HCT116 (cell line): ENCODE measurements at regions not wholly inside any gene's neighbourhood (a gene's known extent, or its start where the extent isn't known, plus 50 kb on each side); places are given as distances from the start of the nearest gene placed in this dataset.

Experiments used
- CTCF ChIP-seq, 3 experiments: fragments of 200-600 bp in 1 of 3; sonication (generic) in 1 of 3; IDR thresholded peaks in 2 of 3; conservative IDR thresholded peaks in 1 of 3; 2 replicates each; pipeline ENCODE4 v1.5.1; 2012 to 2017; ENCODE audit warnings: low read depth in 2 of 3, low read length in 2 of 3, antibody characterized with exemption in 1 of 3, borderline replicate concordance in 1 of 3, control low read depth in 1 of 3, mild to moderate bottlenecking in 1 of 3, mixed read lengths in 1 of 3, mixed run types in 1 of 3, moderate library complexity in 1 of 3; ENCODE audit not compliant: insufficient read depth in 1 of 3
- EGR1 ChIP-seq: IDR thresholded peaks from 2 replicates; pipeline ENCODE4 v1.6.1; 2012; ENCODE audit warnings: low read depth
- EZH2 ChIP-seq: fragments of 200-600 bp; sonication (generic); IDR thresholded peaks from 2 replicates; pipeline ENCODE4 v1.6.1; 2017; ENCODE audit warnings: antibody characterized with exemption, mixed run types
- EZH2phosphoT487 ChIP-seq: fragments of 200-600 bp; IDR thresholded peaks from 2 replicates; pipeline ENCODE4 v1.6.1; 2018; ENCODE audit warnings: antibody characterized with exemption, borderline replicate concordance
- JUND ChIP-seq: IDR thresholded peaks from 2 replicates; pipeline ENCODE4 v1.6.1; 2012
- POLR2A ChIP-seq: IDR thresholded peaks from 2 replicates; pipeline ENCODE4 v1.7.0; 2011; ENCODE audit warnings: borderline replicate concordance; ENCODE audit not compliant: insufficient read depth, insufficient read length; ENCODE audit errors: extremely low read depth
- POLR2AphosphoS5 ChIP-seq: IDR thresholded peaks from 2 replicates; pipeline ENCODE4 v1.6.1; 2011; ENCODE audit warnings: mild to moderate bottlenecking, low read depth, low read length, moderate library complexity
- REST ChIP-seq: IDR thresholded peaks from 2 replicates; pipeline ENCODE4 v1.6.1; 2012; ENCODE audit warnings: low read depth
- SIN3A ChIP-seq: IDR thresholded peaks from 2 replicates; pipeline ENCODE4 v1.6.1; 2012; ENCODE audit warnings: low read depth
- SRF ChIP-seq: IDR thresholded peaks from 2 replicates; pipeline ENCODE4 v1.6.1; 2012; ENCODE audit warnings: low read depth
- YY1 ChIP-seq: IDR thresholded peaks from 2 replicates; pipeline ENCODE4 v1.6.1; 2011; ENCODE audit warnings: low read length, low read depth, moderate library complexity, mild to moderate bottlenecking; ENCODE audit not compliant: insufficient replicate concordance; ENCODE audit errors: extremely low read depth
- ZFX ChIP-seq: fragments of 450-650 bp; IDR thresholded peaks from 2 replicates; pipeline ENCODE4 v1.6.1; 2017
- ZNF274 ChIP-seq: fragments of 200-500 bp; sonication (Bioruptor generic); IDR thresholded peaks from 2 replicates; pipeline ENCODE4 v1.6.1; 2014; ENCODE audit warnings: mild to moderate bottlenecking, low read depth, low read length, inconsistent platforms

GRCh38 chr10:37619336-37619735 lies 238.1 kb downstream of the ZNF248 start:
- TF ChIP-seq EZH2phosphoT487 (no peak), JUND (no peak), CTCF (IDR thresholded peaks at IDR 0.05 in 2 of 3, conservative IDR thresholded peaks at IDR 0.05 in 1 of 3; ENCODE audit: borderline replicate concordance in 1 of 3, insufficient read depth in 1 of 3, low read depth in 2 of 3, low read length in 2 of 3) (no peak), YY1 (no peak), ZNF274 (no peak), EGR1 (no peak), POLR2A (no peak), POLR2AphosphoS5 (no peak), SRF (no peak), REST (no peak), EZH2 (no peak), ZFX (no peak), SIN3A (no peak)
